HUES6 (cell line): ENCODE measurements at regions not wholly inside any gene's neighbourhood (a gene's known extent, or its start where the extent isn't known, plus 50 kb on each side); places are given as distances from the start of the nearest gene placed in this dataset.

ENCODE experiments used
- H3K27ac ChIP-seq: 2 replicates; pipeline ENCODE4 v1.7.0; 2013; ENCODE audit warnings: low read depth, mild to moderate bottlenecking, low read length, inconsistent platforms
- H3K27me3 ChIP-seq: 2 replicates; pipeline ENCODE4 v1.6.1; 2013; ENCODE audit warnings: low read length; ENCODE audit not compliant: control insufficient read depth, insufficient read depth
- H3K36me3 ChIP-seq: 2 replicates; pipeline ENCODE4 v1.6.1; 2013; ENCODE audit warnings: low read length; ENCODE audit not compliant: control insufficient read depth, insufficient read depth
- H3K4me1 ChIP-seq: 2 replicates; pipeline ENCODE4 v1.6.1; 2013; ENCODE audit warnings: low read length; ENCODE audit not compliant: control insufficient read depth, insufficient read depth
- H3K4me3 ChIP-seq: 2 replicates; pipeline ENCODE4 v1.5.1; 2013; ENCODE audit warnings: low read depth, low read length
- H3K9ac ChIP-seq: one replicate; pipeline ENCODE4 v1.6.1; 2013; ENCODE audit warnings: mild to moderate bottlenecking, low read length
- H3K9me3 ChIP-seq: 2 replicates; pipeline ENCODE4 v1.6.1; 2013; ENCODE audit warnings: low read depth, low read length; ENCODE audit not compliant: control insufficient read depth, insufficient read depth

DNA sequence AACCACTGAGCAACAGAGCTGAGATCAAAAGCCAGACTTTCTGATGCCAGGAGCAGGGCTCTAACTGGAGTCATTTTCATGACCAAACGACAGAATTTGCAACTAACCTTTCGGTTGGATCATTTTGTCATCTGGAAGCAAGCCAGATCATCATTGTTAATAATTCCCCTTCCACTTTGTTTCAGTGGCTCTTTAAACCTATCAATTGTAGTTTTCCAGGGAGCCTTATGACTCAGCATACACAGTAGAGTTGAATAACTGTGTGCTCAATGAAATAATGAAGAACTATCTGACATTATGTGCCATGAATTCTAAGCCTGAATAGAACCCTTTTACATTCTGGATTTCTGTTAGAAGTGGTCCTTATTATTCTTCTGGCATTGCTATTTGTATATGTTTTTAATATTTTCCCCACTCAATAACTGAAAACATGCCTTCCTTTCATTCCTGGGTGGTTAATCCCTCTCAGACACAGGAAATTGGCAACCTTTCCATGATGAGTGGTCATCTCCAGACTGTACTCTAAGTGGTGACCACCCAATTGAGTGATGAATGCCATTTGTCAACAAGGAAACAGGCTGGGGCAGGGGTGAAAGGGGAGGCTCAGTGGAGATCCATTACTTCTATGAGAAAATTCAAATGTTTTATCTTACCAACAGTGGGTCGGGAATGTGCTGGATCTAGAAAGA lies 431.8 kb downstream of the BCOR start:
- no peaks in the 10 kb centered on the region for H3K36me3 ChIP-seq
- peaks cover 3% of the 10 kb centered on the region; the same call in 1 of the 2 replicates for H3K9me3 ChIP-seq
- H3K9ac ChIP-seq: no peak overlapping the region
- H3K4me1 ChIP-seq: peaks cover 10% of the 10 kb centered on the region; the same call in 1 of the 2 replicates
- H3K4me3 ChIP-seq: no peak overlapping the region
- no peak overlapping the region for H3K27ac ChIP-seq
- no peaks in the 10 kb centered on the region for H3K27me3 ChIP-seq

DNA sequence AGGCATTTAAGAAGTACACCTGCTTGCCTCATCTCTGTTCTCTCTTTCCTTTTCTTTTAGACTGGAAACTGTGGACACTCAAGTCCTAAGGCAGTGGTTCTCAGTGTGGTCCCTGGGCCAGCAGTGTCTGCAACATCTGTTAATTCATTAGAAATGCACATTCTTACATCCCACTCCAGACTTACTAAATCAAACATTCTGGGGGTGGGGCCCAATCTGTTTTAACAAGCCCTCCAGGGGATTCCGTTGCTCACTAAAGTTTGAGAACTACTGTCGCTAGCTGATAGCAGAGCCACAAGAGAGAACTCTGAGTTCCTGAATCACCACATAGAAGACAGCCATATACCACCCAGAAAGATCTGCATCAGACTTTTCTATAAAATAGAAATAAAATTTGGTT lies 430.6 kb downstream of the BCOR start:
- Histone ChIP-seq H3K27ac (no peak overlapping the region), H3K4me1 (peaks cover 10% of the 10 kb centered on the region; the same call in 1 of the 2 replicates), H3K9me3 (peaks cover 3% of the 10 kb centered on the region; the same call in 1 of the 2 replicates), H3K9ac (no peak overlapping the region), H3K27me3 (no peaks in the 10 kb centered on the region), H3K4me3 (no peak overlapping the region), H3K36me3 (no peaks in the 10 kb centered on the region)

DNA sequence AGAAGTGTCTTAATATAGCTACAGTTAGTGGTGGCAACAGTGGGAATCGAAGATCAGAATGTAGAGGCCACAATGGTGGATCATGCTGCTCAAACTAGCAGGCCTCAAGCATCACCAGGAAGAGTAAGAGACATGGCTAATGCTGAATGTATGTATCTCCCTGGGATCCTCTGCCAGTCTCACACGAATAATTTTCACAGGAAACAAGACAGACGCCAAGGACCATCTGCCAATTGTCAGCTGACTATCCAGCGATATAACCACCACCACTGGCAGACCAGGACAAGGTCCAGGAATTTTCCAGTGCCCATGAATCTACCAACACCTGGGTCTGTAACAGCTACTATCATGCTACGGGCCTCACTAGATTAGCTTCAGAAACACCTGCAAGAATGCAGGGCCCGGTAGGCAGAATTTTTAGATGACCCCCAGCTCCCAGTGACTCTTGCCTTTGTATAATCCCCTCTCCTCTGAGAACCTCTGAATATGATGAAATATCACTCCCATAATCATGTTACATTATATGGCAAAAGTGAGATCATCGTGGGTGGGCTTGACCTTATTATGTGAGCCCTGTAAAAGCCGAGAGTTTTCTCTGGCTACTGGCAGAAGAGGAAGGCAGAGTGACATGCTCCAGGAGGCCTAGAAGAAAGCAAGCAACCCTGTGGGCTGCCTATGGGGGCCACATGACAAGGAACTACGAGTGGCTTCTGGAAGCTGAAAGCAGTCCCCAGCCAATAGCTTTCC lies 429.8 kb downstream of the BCOR start:
- Histone ChIP-seq H3K27ac (no peak overlapping the region), H3K9me3 (peaks cover 3% of the 10 kb centered on the region; the same call in 1 of the 2 replicates), H3K4me3 (no peak overlapping the region), H3K4me1 (peaks cover 10% of the 10 kb centered on the region; the same call in 1 of the 2 replicates), H3K27me3 (no peaks in the 10 kb centered on the region), H3K36me3 (no peaks in the 10 kb centered on the region), H3K9ac (no peak overlapping the region)

DNA sequence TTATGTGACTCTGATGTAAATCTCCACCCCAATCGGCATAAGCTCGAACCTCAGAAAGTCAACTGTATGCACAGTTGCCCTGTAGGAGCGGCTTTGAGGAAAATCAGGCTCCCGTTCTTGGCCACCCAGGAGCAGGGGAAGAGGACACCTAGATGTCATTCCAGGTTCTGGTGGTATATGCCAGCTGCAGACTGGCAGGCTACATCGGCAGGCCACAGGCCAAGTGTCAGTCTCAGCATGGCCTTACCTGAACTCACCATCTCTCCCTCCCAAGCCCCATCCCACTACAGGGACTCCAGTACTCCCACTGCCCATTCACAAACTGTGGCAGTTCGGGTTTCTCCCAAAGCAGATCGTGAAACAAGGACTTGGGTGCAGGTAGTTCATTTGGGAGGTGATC lies 428.1 kb downstream of the BCOR start:
- H3K36me3 ChIP-seq: no peaks in the 10 kb centered on the region
- peaks cover 3% of the 10 kb centered on the region; the same call in 1 of the 2 replicates for H3K9me3 ChIP-seq
- no peaks in the 10 kb centered on the region for H3K27me3 ChIP-seq
- no peak overlapping the region for H3K27ac ChIP-seq
- H3K4me1 ChIP-seq: peaks cover 10% of the 10 kb centered on the region; the same call in 1 of the 2 replicates
- H3K9ac ChIP-seq: no peak overlapping the region
- H3K4me3 ChIP-seq: no peak overlapping the region

DNA sequence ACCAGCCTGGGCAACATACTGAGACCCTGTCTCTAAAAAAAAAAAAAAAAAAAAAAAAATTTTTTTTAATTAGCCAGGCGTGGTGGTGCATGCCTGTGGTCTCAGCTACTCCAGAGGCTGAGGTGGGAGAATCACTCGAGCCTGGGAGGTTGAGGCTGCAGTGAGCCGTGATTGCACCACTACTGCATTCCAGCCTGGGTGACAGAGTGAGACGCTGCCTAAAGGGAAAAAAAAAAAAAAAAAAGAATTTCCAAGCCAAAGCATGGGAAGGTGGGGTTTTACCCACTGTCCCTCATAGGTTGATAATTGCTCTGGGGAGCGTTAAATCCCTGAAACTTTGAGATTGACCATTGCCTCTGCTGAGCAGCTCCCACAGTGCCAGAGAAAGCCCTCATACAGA lies 427.5 kb downstream of the BCOR start:
- H3K36me3 ChIP-seq: no peaks in the 10 kb centered on the region
- H3K4me3 ChIP-seq: no peak overlapping the region
- H3K9me3 ChIP-seq: peaks cover 3% of the 10 kb centered on the region; the same call in 1 of the 2 replicates
- no peaks in the 10 kb centered on the region for H3K27me3 ChIP-seq
- peaks cover 10% of the 10 kb centered on the region; the same call in 1 of the 2 replicates for H3K4me1 ChIP-seq
- H3K27ac ChIP-seq: no peak overlapping the region
- H3K9ac ChIP-seq: no peak overlapping the region

DNA sequence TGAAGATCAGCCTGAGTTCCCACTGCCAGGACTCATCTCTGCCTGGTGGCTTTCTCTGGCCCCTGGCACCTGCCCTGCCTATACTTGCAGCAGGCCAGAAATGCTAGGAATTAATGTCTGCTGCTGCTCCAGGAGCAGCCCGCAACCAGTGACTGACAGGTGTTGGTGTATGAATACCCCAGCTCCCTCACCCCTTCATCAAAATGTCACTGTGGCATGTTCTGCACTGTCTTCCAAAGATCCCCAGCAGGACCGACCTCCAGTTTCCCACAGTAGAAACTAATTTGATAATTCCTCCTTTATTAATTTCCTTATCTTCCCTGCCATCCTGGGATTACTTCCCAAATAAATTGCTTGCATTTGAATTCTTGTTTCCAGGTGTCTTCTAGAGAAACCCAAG lies 425.4 kb downstream of the BCOR start:
- peaks cover 3% of the 10 kb centered on the region; the same call in 1 of the 2 replicates for H3K9me3 ChIP-seq
- no peak overlapping the region for H3K9ac ChIP-seq
- no peak overlapping the region for H3K27ac ChIP-seq
- H3K4me1 ChIP-seq: peaks cover 10% of the 10 kb centered on the region; the same call in 1 of the 2 replicates
- no peak overlapping the region for H3K4me3 ChIP-seq
- H3K27me3 ChIP-seq: no peaks in the 10 kb centered on the region
- H3K36me3 ChIP-seq: no peaks in the 10 kb centered on the region

DNA sequence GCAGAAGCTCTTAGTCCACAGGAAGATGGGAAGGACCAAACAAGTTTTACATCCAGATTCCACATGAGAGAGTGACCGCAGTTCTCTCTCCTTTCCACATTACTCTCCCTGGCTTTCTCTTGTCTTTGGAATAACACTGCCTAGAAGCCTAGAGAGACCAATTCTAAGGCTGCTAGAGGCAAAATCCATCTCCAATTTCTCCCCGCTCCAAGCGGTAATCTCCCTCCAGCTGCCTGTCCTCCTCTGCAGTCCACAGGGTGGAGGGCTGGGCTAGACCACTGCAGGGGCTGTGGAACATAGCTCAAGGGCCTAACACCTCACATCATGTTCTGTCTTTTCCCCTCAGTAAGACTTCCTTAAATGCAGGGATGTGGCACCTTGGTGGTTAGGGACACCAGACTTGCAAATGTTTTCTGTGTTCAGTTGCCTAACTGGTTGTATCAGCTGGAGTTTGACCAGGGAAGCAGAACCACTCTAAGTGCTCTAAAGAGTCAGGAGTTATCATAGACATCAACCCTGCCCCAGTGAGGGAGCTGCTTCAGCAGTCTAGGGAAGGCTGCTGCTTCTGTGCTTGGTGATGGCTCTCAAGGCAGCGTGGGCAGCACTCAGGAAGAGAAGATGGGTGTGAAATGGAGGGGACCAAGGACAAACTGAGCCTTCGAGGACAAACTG lies 423.1 kb downstream of the BCOR start:
- H3K4me3 ChIP-seq: no peak overlapping the region

DNA sequence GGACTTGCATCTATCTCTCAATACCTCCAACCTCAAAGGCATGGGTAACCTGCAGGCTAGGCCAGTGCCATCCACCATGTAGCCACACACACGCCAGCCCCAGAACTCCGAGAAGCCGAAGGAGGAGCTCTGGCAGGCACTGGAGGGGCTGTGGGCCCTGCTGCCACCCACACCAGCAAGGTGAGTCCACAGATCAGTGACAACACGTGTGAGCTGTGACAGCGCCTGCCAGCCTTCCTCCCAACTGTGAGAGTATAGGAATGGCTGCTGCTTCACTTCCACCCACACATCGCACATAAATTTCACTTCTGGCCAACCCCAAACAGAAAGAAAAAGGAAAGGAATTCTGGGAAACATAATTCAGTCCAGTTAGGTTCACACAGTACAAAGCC lies 422.6 kb downstream of the BCOR start:
- H3K27me3 ChIP-seq: no peaks in the 10 kb centered on the region
- H3K27ac ChIP-seq: no peak overlapping the region

More for the DNA sequence above, 423.1 kb downstream of the BCOR start:
- H3K36me3 ChIP-seq: no peaks in the 10 kb centered on the region
- peaks cover 15% of the 10 kb centered on the region for H3K4me1 ChIP-seq
- H3K9me3 ChIP-seq: peaks cover 3% of the 10 kb centered on the region; the same call in 1 of the 2 replicates
- H3K9ac ChIP-seq: no peak overlapping the region
- H3K27ac ChIP-seq: no peak overlapping the region
- no peaks in the 10 kb centered on the region for H3K27me3 ChIP-seq

DNA sequence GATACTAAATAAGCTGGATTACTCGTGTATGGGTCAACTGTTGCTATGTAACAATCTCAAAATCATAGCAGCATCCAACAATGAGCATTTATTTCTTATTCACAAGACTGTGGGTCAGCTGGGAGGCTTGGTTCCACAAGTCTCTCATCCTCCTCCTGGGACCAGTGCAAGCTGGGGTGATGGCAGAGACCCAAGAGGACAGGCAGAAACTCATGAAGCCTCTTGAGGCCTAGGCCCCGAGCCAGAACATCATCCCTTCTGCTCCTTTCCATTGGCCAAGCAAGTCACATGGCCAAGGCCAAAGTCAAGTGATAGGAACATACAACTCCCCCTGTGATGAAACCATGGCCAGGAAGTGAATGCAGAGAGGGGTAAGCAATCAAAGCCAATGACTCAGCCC lies 422.1 kb downstream of the BCOR start:
- Histone ChIP-seq H3K4me1 (peaks cover 16% of the 10 kb centered on the region), H3K27me3 (no peaks in the 10 kb centered on the region), H3K4me3 (no peak overlapping the region), H3K9me3 (peaks cover 3% of the 10 kb centered on the region; the same call in 1 of the 2 replicates), H3K36me3 (no peaks in the 10 kb centered on the region), H3K9ac (no peak overlapping the region), H3K27ac (no peak overlapping the region)

More for the DNA sequence above, 422.6 kb downstream of the BCOR start:
- H3K9me3 ChIP-seq: peaks cover 3% of the 10 kb centered on the region; the same call in 1 of the 2 replicates
- H3K4me3 ChIP-seq: no peak overlapping the region
- H3K4me1 ChIP-seq: peaks cover 16% of the 10 kb centered on the region
- no peaks in the 10 kb centered on the region for H3K36me3 ChIP-seq
- H3K9ac ChIP-seq: no peak overlapping the region

DNA sequence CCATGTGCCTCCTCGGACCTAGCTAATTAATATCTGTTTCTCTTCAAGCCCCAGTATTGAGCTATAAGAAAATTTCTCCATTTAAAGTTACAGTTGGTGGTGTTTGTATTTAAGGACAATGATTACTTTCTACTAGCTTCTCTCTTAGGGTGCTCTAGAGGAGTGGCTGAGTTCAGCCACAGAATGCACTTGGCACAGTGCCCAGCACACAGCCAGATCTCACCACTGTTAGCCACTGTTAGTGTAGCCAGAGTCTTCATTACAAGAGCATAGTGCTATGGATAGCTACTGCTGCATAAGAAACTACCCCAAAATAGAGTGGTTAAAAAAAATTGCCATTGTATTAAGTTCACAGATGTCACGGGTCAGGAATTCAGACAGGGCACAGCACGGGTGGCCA lies 421.3 kb downstream of the BCOR start:
- no peaks in the 10 kb centered on the region for H3K27me3 ChIP-seq
- H3K4me3 ChIP-seq: no peak overlapping the region
- no peak overlapping the region for H3K27ac ChIP-seq
- peaks cover 3% of the 10 kb centered on the region; the same call in 1 of the 2 replicates for H3K9me3 ChIP-seq
- no peaks in the 10 kb centered on the region for H3K36me3 ChIP-seq
- H3K4me1 ChIP-seq: peaks cover 16% of the 10 kb centered on the region
- no peak overlapping the region for H3K9ac ChIP-seq
